Nephron (organoid): ENCODE measurements at regions not wholly inside any gene's neighbourhood (a gene's known extent, or its start where the extent isn't known, plus 50 kb on each side); places are given as distances from the start of the nearest gene placed in this dataset.

Source experiments
- H3K27ac Mint-ChIP-seq, 3 experiments: 2 replicates each; pipeline ENCODE4 v1.8.0; 2020; ENCODE audit warnings: mixed read lengths in 3 of 3, mild to moderate bottlenecking in 2 of 3, moderate library complexity in 1 of 3
- H3K27me3 Mint-ChIP-seq: 2 replicates; pipeline ENCODE4 v1.8.0; 2021; ENCODE audit warnings: low read depth, mild to moderate bottlenecking, moderate library complexity, mixed read lengths
- H3K36me3 Mint-ChIP-seq: 2 replicates; pipeline ENCODE4 v1.8.0; 2020; ENCODE audit warnings: low read depth, mixed read lengths
- H3K4me1 Mint-ChIP-seq: 2 replicates; pipeline ENCODE4 v1.8.0; 2020; ENCODE audit warnings: mixed read lengths
- H3K4me3 Mint-ChIP-seq, 3 experiments: 2 replicates each; pipeline ENCODE4 v1.8.0; 2020; ENCODE audit warnings: mild to moderate bottlenecking in 3 of 3, mixed read lengths in 3 of 3, moderate library complexity in 2 of 3
- H3K9me3 Mint-ChIP-seq: 2 replicates; pipeline ENCODE4 v1.8.0; 2020; ENCODE audit warnings: mixed read lengths
- TF ChIP-seq, protein P1 (sequence below), 3 experiments: fragments of 200-600 bp; sonication (generic); IDR thresholded peaks; one replicate each; pipeline ENCODE4 v1.5.0; 2021; ENCODE audit warnings: antibody characterized with exemption in 3 of 3; ENCODE audit not compliant: unreplicated experiment in 3 of 3

DNA sequence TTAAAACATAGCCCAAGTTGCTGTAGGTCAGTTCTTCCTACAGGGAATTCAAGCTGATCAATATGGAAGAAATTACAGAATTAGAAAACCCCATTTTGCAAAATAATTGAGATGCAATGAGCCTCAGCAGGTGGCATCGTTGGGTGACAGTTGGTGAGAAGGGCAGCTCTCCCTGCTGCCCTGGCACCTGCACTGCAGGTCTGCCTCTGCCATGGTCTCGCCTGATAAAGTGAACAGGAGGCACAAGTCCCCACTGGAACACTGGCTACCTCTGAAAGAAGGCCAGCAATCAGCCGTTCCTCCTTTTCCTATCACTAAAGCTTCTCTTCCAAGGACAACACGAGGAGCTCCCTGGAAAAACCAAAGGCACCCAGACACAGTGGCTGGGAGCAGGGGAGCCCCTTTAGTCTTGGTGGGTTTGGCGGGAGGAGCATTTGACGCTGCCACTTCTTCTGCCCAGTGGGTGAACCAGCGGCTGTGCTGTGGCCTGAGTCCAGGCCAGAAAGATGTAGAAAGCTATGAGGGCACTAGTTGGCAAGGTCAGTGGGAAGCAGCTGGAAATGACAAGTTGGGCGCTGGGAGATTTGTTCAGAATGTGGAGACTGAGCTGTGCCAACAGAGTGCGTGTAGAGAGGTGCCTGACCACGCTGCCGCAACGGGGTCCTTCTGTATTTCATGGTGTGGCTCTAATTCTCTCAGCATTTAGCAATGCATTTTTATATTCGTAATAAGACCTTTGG, 93.1 kb downstream of the RIPK4 start:
- peaks cover 5% of the 10 kb centered on the region for H3K4me1 Mint-ChIP-seq
- H3K36me3 Mint-ChIP-seq: no peaks in the 10 kb centered on the region
- no peak overlapping the region for H3K27ac Mint-ChIP-seq
- TF ChIP-seq, protein P1, sequence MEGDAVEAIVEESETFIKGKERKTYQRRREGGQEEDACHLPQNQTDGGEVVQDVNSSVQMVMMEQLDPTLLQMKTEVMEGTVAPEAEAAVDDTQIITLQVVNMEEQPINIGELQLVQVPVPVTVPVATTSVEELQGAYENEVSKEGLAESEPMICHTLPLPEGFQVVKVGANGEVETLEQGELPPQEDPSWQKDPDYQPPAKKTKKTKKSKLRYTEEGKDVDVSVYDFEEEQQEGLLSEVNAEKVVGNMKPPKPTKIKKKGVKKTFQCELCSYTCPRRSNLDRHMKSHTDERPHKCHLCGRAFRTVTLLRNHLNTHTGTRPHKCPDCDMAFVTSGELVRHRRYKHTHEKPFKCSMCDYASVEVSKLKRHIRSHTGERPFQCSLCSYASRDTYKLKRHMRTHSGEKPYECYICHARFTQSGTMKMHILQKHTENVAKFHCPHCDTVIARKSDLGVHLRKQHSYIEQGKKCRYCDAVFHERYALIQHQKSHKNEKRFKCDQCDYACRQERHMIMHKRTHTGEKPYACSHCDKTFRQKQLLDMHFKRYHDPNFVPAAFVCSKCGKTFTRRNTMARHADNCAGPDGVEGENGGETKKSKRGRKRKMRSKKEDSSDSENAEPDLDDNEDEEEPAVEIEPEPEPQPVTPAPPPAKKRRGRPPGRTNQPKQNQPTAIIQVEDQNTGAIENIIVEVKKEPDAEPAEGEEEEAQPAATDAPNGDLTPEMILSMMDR (IDR thresholded peaks at IDR 0.05; ENCODE audit: unreplicated experiment in 3 of 3): no peak
- no peak overlapping the region for H3K4me3 Mint-ChIP-seq
- peaks cover 19% of the 10 kb centered on the region for H3K27me3 Mint-ChIP-seq
- peaks cover 3% of the 10 kb centered on the region for H3K9me3 Mint-ChIP-seq

DNA sequence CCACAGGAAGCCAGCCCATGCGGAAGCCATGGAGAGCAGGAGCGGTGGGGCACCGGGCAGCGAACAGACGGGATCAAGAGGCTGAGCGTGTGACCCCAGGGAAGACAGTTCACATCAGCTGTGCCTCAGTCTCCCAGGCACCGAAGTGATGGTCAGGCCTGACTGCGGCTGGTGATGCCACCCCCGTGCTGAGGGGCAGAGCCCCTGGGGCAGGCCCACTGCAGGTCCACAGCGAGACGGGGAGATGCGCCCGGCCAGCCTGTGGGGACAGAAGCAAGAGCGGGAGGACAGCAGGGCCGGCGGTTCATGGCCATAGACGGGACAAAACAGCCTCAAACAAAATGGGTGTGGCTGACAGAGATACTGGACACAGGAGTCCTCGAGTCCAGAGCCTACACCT, 93.8 kb downstream of the RIPK4 start:
- no peak overlapping the region for H3K4me3 Mint-ChIP-seq
- H3K27me3 Mint-ChIP-seq: peaks cover 19% of the 10 kb centered on the region
- no peaks in the 10 kb centered on the region for H3K4me1 Mint-ChIP-seq
- no peak overlapping the region for H3K27ac Mint-ChIP-seq
- peaks cover 3% of the 10 kb centered on the region for H3K9me3 Mint-ChIP-seq
- no peaks in the 10 kb centered on the region for H3K36me3 Mint-ChIP-seq
- TF ChIP-seq, protein P1 (IDR thresholded peaks at IDR 0.05; ENCODE audit: unreplicated experiment in 3 of 3): no peak

DNA sequence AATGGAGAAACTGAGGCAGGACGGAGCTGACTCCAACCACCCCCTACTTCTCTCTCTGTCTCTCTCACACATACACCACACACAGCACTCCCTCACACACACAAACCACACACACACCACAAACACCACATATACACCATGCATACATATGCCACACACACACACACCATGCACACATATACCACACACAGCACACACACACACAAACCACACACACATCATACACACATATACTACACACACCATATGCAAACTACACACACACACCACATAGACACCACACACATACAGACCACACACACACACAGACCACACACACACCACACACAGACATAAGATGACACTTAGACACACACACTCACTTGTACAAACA, 94.3 kb downstream of the RIPK4 start:
- peaks cover 19% of the 10 kb centered on the region for H3K27me3 Mint-ChIP-seq
- H3K36me3 Mint-ChIP-seq: no peaks in the 10 kb centered on the region

DNA sequence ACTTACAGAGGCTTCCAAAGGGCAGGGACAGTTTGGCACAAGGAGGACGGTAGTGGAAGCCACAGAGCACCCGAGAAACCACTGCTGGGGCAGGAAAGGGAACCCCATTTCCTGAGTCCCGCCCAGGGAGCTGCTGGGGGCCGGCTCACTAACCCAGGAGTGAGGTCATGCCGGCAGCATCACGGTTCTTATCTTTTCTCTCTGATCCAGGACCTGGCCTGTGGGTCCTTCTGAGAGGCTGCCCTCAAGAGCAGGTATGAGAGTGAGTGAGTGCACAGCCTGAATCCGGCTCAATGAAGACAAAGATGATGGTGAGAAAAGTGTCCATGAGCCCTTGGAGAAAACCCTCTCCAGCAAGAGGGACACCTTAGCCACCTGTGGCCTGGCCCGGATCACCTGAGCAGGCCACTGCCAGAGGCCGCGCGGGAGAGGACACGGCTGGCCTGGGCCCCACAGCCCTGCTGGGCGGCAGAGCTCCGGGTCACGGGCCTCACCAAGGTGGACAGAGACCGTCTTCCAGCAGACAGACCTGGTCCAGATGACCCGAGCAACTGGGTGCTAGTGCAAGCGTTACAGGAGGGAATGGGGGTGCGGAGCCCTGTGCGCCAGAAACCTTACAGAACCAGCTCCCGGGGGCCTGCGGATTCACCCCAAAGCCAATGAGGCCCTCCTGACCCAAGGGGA, 94.9 kb downstream of the RIPK4 start:
- Mint-ChIP-seq H3K4me3 (no peak overlapping the region), H3K27ac (no peak overlapping the region), H3K9me3 (no peaks in the 10 kb centered on the region), H3K4me1 (no peaks in the 10 kb centered on the region), H3K36me3 (no peaks in the 10 kb centered on the region), H3K27me3 (peaks cover 19% of the 10 kb centered on the region)
- TF ChIP-seq, protein P1 (IDR thresholded peaks at IDR 0.05; ENCODE audit: unreplicated experiment in 3 of 3): no peak

More for the DNA sequence above, 94.3 kb downstream of the RIPK4 start:
- Mint-ChIP-seq H3K4me1 (no peaks in the 10 kb centered on the region), H3K4me3 (no peak overlapping the region), H3K27ac (no peak overlapping the region), H3K9me3 (peaks cover 3% of the 10 kb centered on the region)
- TF ChIP-seq, protein P1 (IDR thresholded peaks at IDR 0.05; ENCODE audit: unreplicated experiment in 3 of 3): no peak

DNA sequence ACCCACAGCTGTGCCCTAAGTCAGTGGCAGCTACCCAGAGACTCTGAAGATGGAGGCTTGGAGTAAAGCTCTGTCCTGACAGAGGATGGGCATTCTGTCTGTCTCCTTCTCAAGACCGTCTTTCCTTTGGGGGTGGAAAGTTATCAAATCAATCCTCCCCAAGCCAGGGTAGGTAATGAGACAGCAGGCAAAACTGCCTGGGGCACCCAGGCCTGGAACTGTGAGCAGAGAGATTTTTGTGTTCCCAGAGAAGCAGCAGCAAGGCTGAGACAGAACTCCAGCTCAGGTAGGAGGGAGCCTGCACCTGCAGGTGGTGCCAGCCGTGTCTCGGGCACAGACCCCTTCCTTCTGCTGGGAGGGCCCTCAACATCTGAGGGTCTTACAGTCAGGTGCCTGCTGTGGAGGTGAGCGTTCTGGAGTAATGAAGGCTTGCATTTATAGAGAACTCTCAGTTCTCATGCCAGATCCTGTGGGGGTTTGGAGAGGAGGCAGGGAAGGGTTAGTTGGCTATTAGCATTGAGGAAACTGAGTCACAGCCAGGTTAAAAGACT, 95.6 kb downstream of the RIPK4 start:
- TF ChIP-seq, protein P1 (IDR thresholded peaks at IDR 0.05; ENCODE audit: unreplicated experiment in 3 of 3): no peak
- peaks cover 19% of the 10 kb centered on the region for H3K27me3 Mint-ChIP-seq
- H3K4me3 Mint-ChIP-seq: no peak overlapping the region
- no peak overlapping the region for H3K27ac Mint-ChIP-seq
- H3K9me3 Mint-ChIP-seq: no peaks in the 10 kb centered on the region
- H3K4me1 Mint-ChIP-seq: no peaks in the 10 kb centered on the region
- no peaks in the 10 kb centered on the region for H3K36me3 Mint-ChIP-seq
